ENCODE measurements at regions not wholly inside any gene's neighbourhood (a gene's known extent, or its start where the extent isn't known, plus 50 kb on each side); places are given as distances from the start of the nearest gene placed in this dataset.

- TF ChIP-seq CTCF (conservative IDR thresholded peaks at IDR 0.05): peak; percentile 51
- H3K36me3 ChIP-seq (ENCODE audit: control insufficient read depth, insufficient read depth, low read length): no peaks in the 10 kb centered on the region
- peaks cover 3% of the 10 kb centered on the region for H3K4me1 ChIP-seq (ENCODE audit: control insufficient read depth, insufficient read depth, low read length)
- no peaks in the 10 kb centered on the region for H3K27me3 Mint-ChIP-seq (ENCODE audit: insufficient read depth)
- no peak for DNase-seq
- no peaks in the 10 kb centered on the region for H3K9me3 ChIP-seq (ENCODE audit: control insufficient read depth, low read length)
- no peak overlapping the region for H3K4me3 Mint-ChIP-seq
- no peaks in the 10 kb centered on the region for H3K36me3 Mint-ChIP-seq (ENCODE audit: low read depth)
- H3K4me3 ChIP-seq (ENCODE audit: low read length): no peak overlapping the region
- H3K27ac Mint-ChIP-seq: no peak overlapping the region
- no peaks in the 10 kb centered on the region for H3K27me3 ChIP-seq (ENCODE audit: control insufficient read depth, insufficient read depth, low read length, poor library complexity, severe bottlenecking)
- peaks cover 4% of the 10 kb centered on the region for H3K4me1 Mint-ChIP-seq
- no peak overlapping the region for H3K9ac ChIP-seq (ENCODE audit: extremely low read depth, low read length, poor library complexity, severe bottlenecking)
- no peaks in the 10 kb centered on the region for H3K9me3 Mint-ChIP-seq
- WGBS, 2 experiments (ENCODE audit: insufficient coverage in 1 of 2, insufficient read length in 1 of 2): 89% methylated on average over 1 of the region's 1 CpG; no CpG with 5 or more reads in 1 of the 2 experiments
- H3K27ac ChIP-seq (ENCODE audit: low read depth, low read length): no peak overlapping the region
Measured at GRCh38 chr12:46517579-46517962, 145.0 kb upstream of the SLC38A2 start.

GRCh38 chr12:46516933-46517578, 144.5 kb upstream of the SLC38A2 start:
- DNase-seq: no peak
- no peaks in the 10 kb centered on the region for H3K36me3 Mint-ChIP-seq (ENCODE audit: low read depth)
- Histone ChIP-seq H3K27ac (ENCODE audit: low read depth, low read length) (no peak overlapping the region), H3K4me1 (ENCODE audit: control insufficient read depth, insufficient read depth, low read length) (peaks cover 3% of the 10 kb centered on the region), H3K9me3 (ENCODE audit: control insufficient read depth, low read length) (no peaks in the 10 kb centered on the region), H3K27me3 (ENCODE audit: control insufficient read depth, insufficient read depth, low read length, poor library complexity, severe bottlenecking) (no peaks in the 10 kb centered on the region), H3K36me3 (ENCODE audit: control insufficient read depth, insufficient read depth, low read length) (no peaks in the 10 kb centered on the region), H3K9ac (ENCODE audit: extremely low read depth, low read length, poor library complexity, severe bottlenecking) (no peak overlapping the region), H3K4me3 (ENCODE audit: low read length) (no peak overlapping the region)
- no peak overlapping the region for H3K27ac Mint-ChIP-seq
- no peaks in the 10 kb centered on the region for H3K27me3 Mint-ChIP-seq (ENCODE audit: insufficient read depth)
- no peak overlapping the region for H3K4me3 Mint-ChIP-seq
- H3K9me3 Mint-ChIP-seq: no peaks in the 10 kb centered on the region
- WGBS, 2 experiments (ENCODE audit: insufficient coverage in 1 of 2, insufficient read length in 1 of 2): 88 to 95% methylated on average over 5 to 6 of the region's 6 CpGs
- H3K4me1 Mint-ChIP-seq: peaks cover 4% of the 10 kb centered on the region
- TF ChIP-seq CTCF (conservative IDR thresholded peaks at IDR 0.05): no peak

- Mint-ChIP-seq H3K4me1 (peaks cover 4% of the 10 kb centered on the region), H3K4me3 (no peak overlapping the region), H3K9me3 (peaks cover 3% of the 10 kb centered on the region), H3K27ac (no peak overlapping the region), H3K27me3 (ENCODE audit: insufficient read depth) (no peaks in the 10 kb centered on the region), H3K36me3 (ENCODE audit: low read depth) (no peaks in the 10 kb centered on the region)
- H3K4me1 ChIP-seq (ENCODE audit: control insufficient read depth, insufficient read depth, low read length): peaks cover 3% of the 10 kb centered on the region
- no peak overlapping the region for H3K4me3 ChIP-seq (ENCODE audit: low read length)
- H3K9ac ChIP-seq (ENCODE audit: extremely low read depth, low read length, poor library complexity, severe bottlenecking): no peak overlapping the region
- WGBS, 2 experiments (ENCODE audit: insufficient coverage in 1 of 2, insufficient read length in 1 of 2): 93 to 100% methylated on average over 1 to 5 of the region's 5 CpGs
- no peaks in the 10 kb centered on the region for H3K27me3 ChIP-seq (ENCODE audit: control insufficient read depth, insufficient read depth, low read length, poor library complexity, severe bottlenecking)
- no peaks in the 10 kb centered on the region for H3K36me3 ChIP-seq (ENCODE audit: control insufficient read depth, insufficient read depth, low read length)
- H3K9me3 ChIP-seq (ENCODE audit: control insufficient read depth, low read length): no peaks in the 10 kb centered on the region
- DNase-seq: no peak
- TF ChIP-seq CTCF (conservative IDR thresholded peaks at IDR 0.05): no peak
- no peak overlapping the region for H3K27ac ChIP-seq (ENCODE audit: low read depth, low read length)
Measured at GRCh38 chr12:46516238-46516932, 143.8 kb upstream of the SLC38A2 start.
